ENCODE measurements at regions not wholly inside any gene's neighbourhood (a gene's known extent, or its start where the extent isn't known, plus 50 kb on each side); places are given as distances from the start of the nearest gene placed in this dataset.

DNA sequence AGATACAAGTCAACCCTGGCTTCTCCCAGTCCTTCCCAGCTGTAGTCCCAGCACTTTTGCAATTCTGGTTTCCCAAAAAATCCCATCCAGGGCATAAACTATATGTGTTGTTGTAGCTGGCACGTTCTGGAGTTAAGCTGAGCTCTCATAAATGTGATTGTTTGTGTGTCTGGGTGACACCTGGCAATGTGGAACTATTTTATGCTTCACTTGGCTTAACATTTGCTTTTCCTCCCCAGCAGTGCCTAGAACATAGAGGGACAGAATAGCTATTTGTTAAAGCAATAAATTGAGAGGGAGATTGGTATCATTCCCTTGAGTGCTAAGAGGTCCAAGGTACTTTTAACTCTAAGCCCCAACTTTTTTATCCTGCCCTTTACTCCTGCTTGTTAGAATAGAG lies 575.9 kb upstream of the NOX3 start:
- TF ChIP-seq, protein P1, sequence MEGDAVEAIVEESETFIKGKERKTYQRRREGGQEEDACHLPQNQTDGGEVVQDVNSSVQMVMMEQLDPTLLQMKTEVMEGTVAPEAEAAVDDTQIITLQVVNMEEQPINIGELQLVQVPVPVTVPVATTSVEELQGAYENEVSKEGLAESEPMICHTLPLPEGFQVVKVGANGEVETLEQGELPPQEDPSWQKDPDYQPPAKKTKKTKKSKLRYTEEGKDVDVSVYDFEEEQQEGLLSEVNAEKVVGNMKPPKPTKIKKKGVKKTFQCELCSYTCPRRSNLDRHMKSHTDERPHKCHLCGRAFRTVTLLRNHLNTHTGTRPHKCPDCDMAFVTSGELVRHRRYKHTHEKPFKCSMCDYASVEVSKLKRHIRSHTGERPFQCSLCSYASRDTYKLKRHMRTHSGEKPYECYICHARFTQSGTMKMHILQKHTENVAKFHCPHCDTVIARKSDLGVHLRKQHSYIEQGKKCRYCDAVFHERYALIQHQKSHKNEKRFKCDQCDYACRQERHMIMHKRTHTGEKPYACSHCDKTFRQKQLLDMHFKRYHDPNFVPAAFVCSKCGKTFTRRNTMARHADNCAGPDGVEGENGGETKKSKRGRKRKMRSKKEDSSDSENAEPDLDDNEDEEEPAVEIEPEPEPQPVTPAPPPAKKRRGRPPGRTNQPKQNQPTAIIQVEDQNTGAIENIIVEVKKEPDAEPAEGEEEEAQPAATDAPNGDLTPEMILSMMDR (IDR thresholded peaks at IDR 0.05), result no peak
- TF ChIP-seq POLR2AphosphoS5 (IDR thresholded peaks at IDR 0.05) (no peak), POLR2A (IDR thresholded peaks at IDR 0.05) (no peak), EP300 (IDR thresholded peaks at IDR 0.05) (no peak)

Measured in suprapubic skin (tissue), 4 donors.